Choroid plexus epithelial cell (primary cell): ENCODE measurements at regions not wholly inside any gene's neighbourhood (a gene's known extent, or its start where the extent isn't known, plus 50 kb on each side); places are given as distances from the start of the nearest gene placed in this dataset.
"Not testable (repeated sequence)": the region's sequence is repeated elsewhere in the genome, so short reads cannot be mapped to it uniquely, and the experiment has no call there.

Experiments used
- DNase-seq: peaks from one replicate; pipeline ENCODE4 v3.0.0-alpha.2; 2010; ENCODE audit warnings: low read depth
- H3K4me3 ChIP-seq: 2 replicates; pipeline ENCODE4 v1.5.1; 2011; ENCODE audit warnings: low read depth, mild to moderate bottlenecking, control low read depth, low read length, moderate library complexity
- CTCF ChIP-seq: conservative IDR thresholded peaks from 2 replicates; pipeline ENCODE4 v1.5.1; 2011; ENCODE audit warnings: low read depth, mild to moderate bottlenecking, control low read depth, inconsistent platforms, low read length, moderate library complexity

- no peak for DNase-seq
- no peak for TF ChIP-seq CTCF
- no peak overlapping the region for H3K4me3 ChIP-seq
These were observed 361.9 kb downstream of the HLX start for GRCh38 chr1:221241157-221241556.

- peak; percentile 2 for DNase-seq
- no peak overlapping the region for H3K4me3 ChIP-seq
These were observed 362.3 kb downstream of the HLX start for GRCh38 chr1:221241592-221241991.

GRCh38 chr1:221246067-221246466 lies 366.8 kb downstream of the HLX start:
- no peak for TF ChIP-seq CTCF
- DNase-seq: no peak
- no peak overlapping the region for H3K4me3 ChIP-seq

More at GRCh38 chr1:221241592-221241991, 362.3 kb downstream of the HLX start:
- no peak for TF ChIP-seq CTCF

GRCh38 chr1:221246628-221247415 lies 367.6 kb downstream of the HLX start:
- no peak overlapping the region for H3K4me3 ChIP-seq
- TF ChIP-seq CTCF: no peak
- DNase-seq: no peak

GRCh38 chr1:221251580-221251979 lies 372.3 kb downstream of the HLX start:
- DNase-seq: no peak
- TF ChIP-seq CTCF: no peak
- H3K4me3 ChIP-seq: no peak overlapping the region

- DNase-seq: no peak
- no peak for TF ChIP-seq CTCF
These were observed 375.6 kb downstream of the HLX start for GRCh38 chr1:221254813-221255212.

GRCh38 chr1:221256773-221257172 lies 377.5 kb downstream of the HLX start:
- TF ChIP-seq CTCF: no peak
- no peak for DNase-seq
- no peak overlapping the region for H3K4me3 ChIP-seq

More at GRCh38 chr1:221254813-221255212, 375.6 kb downstream of the HLX start:
- no peak overlapping the region for H3K4me3 ChIP-seq

- not testable (repeated sequence) for DNase-seq, H3K4me3 ChIP-seq
These were observed 378.3 kb downstream of the HLX start for GRCh38 chr1:221257548-221257947.

- not testable (repeated sequence) for H3K4me3 ChIP-seq, DNase-seq
These were observed 383.4 kb downstream of the HLX start for GRCh38 chr1:221262677-221263076.
